ENCODE measurements at regions not wholly inside any gene's neighbourhood (a gene's known extent, or its start where the extent isn't known, plus 50 kb on each side); places are given as distances from the start of the nearest gene placed in this dataset.
"Not testable (repeated sequence)": the region's sequence is repeated elsewhere in the genome, so short reads cannot be mapped to it uniquely, and the experiment has no call there.

GRCh38 chr13:50396001-50396400 lies 380.8 kb downstream of the KCNRG start:
- no peak for DNase-seq

- DNase-seq, result not testable (repeated sequence)
These were observed 381.4 kb downstream of the KCNRG start for GRCh38 chr13:50396618-50397017.

- no peak for DNase-seq
These were observed 384.9 kb downstream of the KCNRG start for GRCh38 chr13:50400035-50400726.

GRCh38 chr13:50401049-50401505 lies 385.8 kb downstream of the KCNRG start:
- DNase-seq, result no peak

- DNase-seq, result no peak
These were observed 386.6 kb downstream of the KCNRG start for GRCh38 chr13:50401721-50402465.

GRCh38 chr13:50403311-50403710 lies 388.1 kb downstream of the KCNRG start:
- no peak for DNase-seq

GRCh38 chr13:50404116-50404515 lies 388.9 kb downstream of the KCNRG start:
- no peak for DNase-seq

- DNase-seq, result no peak
These were observed 389.5 kb downstream of the KCNRG start for GRCh38 chr13:50404769-50405168.

- no peak for DNase-seq
These were observed 391.6 kb downstream of the KCNRG start for GRCh38 chr13:50406831-50407230.

- DNase-seq, result no peak
These were observed 392.8 kb downstream of the KCNRG start for GRCh38 chr13:50408068-50408467.

GRCh38 chr13:50409220-50409619 lies 394.0 kb downstream of the KCNRG start:
- no peak for DNase-seq

GRCh38 chr13:50410921-50411746 lies 395.9 kb downstream of the KCNRG start:
- DNase-seq, result no peak

GRCh38 chr13:50412046-50412617 lies 396.9 kb downstream of the KCNRG start:
- DNase-seq, result no peak

- DNase-seq, result no peak
These were observed 399.4 kb downstream of the KCNRG start for GRCh38 chr13:50414640-50415039.

- no peak for DNase-seq
These were observed 400.2 kb downstream of the KCNRG start for GRCh38 chr13:50415428-50415827.

GRCh38 chr13:50417597-50417996 lies 402.4 kb downstream of the KCNRG start:
- no peak for DNase-seq

GRCh38 chr13:50419331-50419865 lies 404.2 kb downstream of the KCNRG start:
- no peak for DNase-seq

GRCh38 chr13:50419896-50420295 lies 404.7 kb downstream of the KCNRG start:
- DNase-seq, result no peak

GRCh38 chr13:50420718-50421472 lies 405.7 kb downstream of the KCNRG start:
- no peak for DNase-seq

GRCh38 chr13:50421473-50422130 lies 406.4 kb downstream of the KCNRG start:
- DNase-seq, result no peak
